H9 (cell line): ENCODE measurements at regions not wholly inside any gene's neighbourhood (a gene's known extent, or its start where the extent isn't known, plus 50 kb on each side); places are given as distances from the start of the nearest gene placed in this dataset.

Experiments
- DNase-seq: peaks from one replicate; pipeline ENCODE4 v3.0.0-alpha.2; 2017
- H2AFZ ChIP-seq: one replicate; pipeline ENCODE4 v1.6.1; 2013; ENCODE audit warnings: mild to moderate bottlenecking, low read length, control low read depth, moderate library complexity
- H2AK5ac ChIP-seq: 2 replicates; pipeline ENCODE4 v1.6.1; 2013; ENCODE audit warnings: low read length, control low read depth, mixed read lengths; ENCODE audit not compliant: insufficient read length
- H2BK120ac ChIP-seq: one replicate; pipeline ENCODE4 v1.6.1; 2013; ENCODE audit warnings: low read depth, mild to moderate bottlenecking, low read length, control low read depth, inconsistent platforms; ENCODE audit not compliant: poor library complexity, severe bottlenecking
- H2BK12ac ChIP-seq: 2 replicates; pipeline ENCODE4 v1.6.1; 2013; ENCODE audit warnings: low read length, control low read depth, mixed read lengths, low read depth; ENCODE audit not compliant: insufficient read length
- H2BK15ac ChIP-seq: 2 replicates; pipeline ENCODE4 v1.6.1; 2013; ENCODE audit warnings: low read depth, low read length, control low read depth
- H2BK20ac ChIP-seq: one replicate; pipeline ENCODE4 v1.6.1; 2013; ENCODE audit warnings: low read depth, mild to moderate bottlenecking, low read length, control low read depth, inconsistent platforms; ENCODE audit not compliant: poor library complexity, severe bottlenecking
- H2BK5ac ChIP-seq: 2 replicates; pipeline ENCODE4 v1.6.1; 2013; ENCODE audit warnings: low read length, control low read depth, mixed read lengths; ENCODE audit not compliant: insufficient read length
- H3K14ac ChIP-seq: 2 replicates; pipeline ENCODE4 v1.6.1; 2013; ENCODE audit warnings: low read length, control low read depth; ENCODE audit not compliant: insufficient read depth
- H3K18ac ChIP-seq: 2 replicates; pipeline ENCODE4 v1.6.1; 2013; ENCODE audit warnings: low read depth, mild to moderate bottlenecking, mixed read lengths, low read length, control low read depth; ENCODE audit not compliant: insufficient read length
- H3K23ac ChIP-seq: 2 replicates; pipeline ENCODE4 v1.6.1; 2013; ENCODE audit warnings: low read length, control low read depth, mixed read lengths, low read depth; ENCODE audit not compliant: insufficient read length
- H3K23me2 ChIP-seq: 2 replicates; pipeline ENCODE4 v1.6.1; 2013; ENCODE audit warnings: low read depth, mild to moderate bottlenecking, mixed read lengths, low read length, control low read depth; ENCODE audit not compliant: insufficient read length, poor library complexity, severe bottlenecking
- H3K27ac ChIP-seq: 2 replicates; pipeline ENCODE4 v1.5.1; 2013; ENCODE audit warnings: low read length, control low read depth, mixed read lengths, low read depth; ENCODE audit not compliant: insufficient read length
- H3K27me3 ChIP-seq: 2 replicates; pipeline ENCODE4 v1.6.1; 2013; ENCODE audit warnings: low read length, control low read depth, inconsistent platforms; ENCODE audit not compliant: insufficient read depth
- H3K4ac ChIP-seq: 2 replicates; pipeline ENCODE4 v1.6.1; 2013; ENCODE audit warnings: low read depth, mild to moderate bottlenecking, control low read depth, inconsistent platforms, low read length, moderate library complexity
- H3K4me1 ChIP-seq: 2 replicates; pipeline ENCODE4 v1.6.1; 2013; ENCODE audit warnings: low read length, control low read depth, inconsistent platforms; ENCODE audit not compliant: insufficient read depth
- H3K4me2 ChIP-seq: 2 replicates; pipeline ENCODE4 v1.6.1; 2013; ENCODE audit warnings: low read length, control low read depth, mixed read lengths; ENCODE audit not compliant: insufficient read length, insufficient read depth
- H3K56ac ChIP-seq: 2 replicates; pipeline ENCODE4 v1.6.1; 2013; ENCODE audit warnings: low read depth, mild to moderate bottlenecking, mixed read lengths, low read length, control low read depth; ENCODE audit not compliant: insufficient read length
- H3K79me1 ChIP-seq: 2 replicates; pipeline ENCODE4 v1.6.1; 2013; ENCODE audit warnings: low read depth, mild to moderate bottlenecking, moderate library complexity, low read length, control low read depth, inconsistent platforms; ENCODE audit not compliant: insufficient read depth, poor library complexity, severe bottlenecking
- H3K79me2 ChIP-seq: 2 replicates; pipeline ENCODE4 v1.6.1; 2013; ENCODE audit warnings: low read length, control low read depth, inconsistent platforms; ENCODE audit not compliant: insufficient read depth
- H3K9ac ChIP-seq: 2 replicates; pipeline ENCODE4 v1.6.1; 2013; ENCODE audit warnings: low read length, control low read depth, mixed read lengths; ENCODE audit not compliant: insufficient read length; ENCODE audit errors: extremely low read depth
- H3K9me3 ChIP-seq: one replicate; pipeline ENCODE4 v1.6.1; 2013; ENCODE audit warnings: low read depth, low read length, inconsistent platforms; ENCODE audit not compliant: control insufficient read depth
- H3T11ph ChIP-seq: one replicate; pipeline ENCODE4 v1.6.1; 2013; ENCODE audit warnings: mild to moderate bottlenecking, low read length, control low read depth, inconsistent platforms
- H4K20me1 ChIP-seq: one replicate; pipeline ENCODE4 v1.6.1; 2013; ENCODE audit not compliant: control insufficient read depth, insufficient read length, insufficient read depth
- H4K5ac ChIP-seq: 2 replicates; pipeline ENCODE4 v1.6.1; 2013; ENCODE audit warnings: low read depth, mild to moderate bottlenecking, mixed read lengths, low read length, control low read depth; ENCODE audit not compliant: insufficient read length
- H4K8ac ChIP-seq: replicated peaks from 2 replicates; pipeline ENCODE4 v1.6.1; 2013; ENCODE audit warnings: low read length, control low read depth, mixed read lengths, low read depth; ENCODE audit not compliant: insufficient read length
- H4K91ac ChIP-seq: 2 replicates; pipeline ENCODE4 v1.6.1; 2013; ENCODE audit warnings: low read depth, mild to moderate bottlenecking, moderate library complexity, mixed read lengths, low read length, control low read depth; ENCODE audit not compliant: insufficient read length
- H3K27ac Mint-ChIP-seq, 3 experiments: 2 replicates in 2 of 3; 3 replicates in 1 of 3; pipeline ENCODE4 v1.8.0; 2020 to 2021; ENCODE audit warnings: mixed read lengths in 3 of 3, mild to moderate bottlenecking in 1 of 3, moderate library complexity in 1 of 3
- H3K27me3 Mint-ChIP-seq: 2 replicates; pipeline ENCODE4 v1.8.0; 2021; ENCODE audit warnings: low read depth, mild to moderate bottlenecking, moderate library complexity, mixed read lengths
- H3K36me3 Mint-ChIP-seq, 3 experiments: 2 replicates in 2 of 3; 3 replicates in 1 of 3; pipeline ENCODE4 v1.8.0; 2020 to 2021; ENCODE audit warnings: low read depth in 3 of 3, mixed read lengths in 3 of 3; ENCODE audit not compliant: insufficient read depth in 1 of 3
- H3K4me1 Mint-ChIP-seq, 2 experiments: 2 replicates each; pipeline ENCODE4 v1.8.0; 2020; ENCODE audit warnings: mixed read lengths in 2 of 2
- H3K4me3 Mint-ChIP-seq, 2 experiments: 2 replicates in 1 of 2; 3 replicates in 1 of 2; pipeline ENCODE4 v1.8.0; 2020 to 2021; ENCODE audit warnings: mild to moderate bottlenecking in 2 of 2, mixed read lengths in 2 of 2, moderate library complexity in 1 of 2
- H3K9me3 Mint-ChIP-seq, 2 experiments: 2 replicates in 1 of 2; 3 replicates in 1 of 2; pipeline ENCODE4 v1.8.0; 2020; ENCODE audit warnings: mild to moderate bottlenecking in 2 of 2, mixed read lengths in 2 of 2, moderate library complexity in 1 of 2
- CTCF ChIP-seq: fragments of 200-600 bp; sonication (generic); conservative IDR thresholded peaks from 3 replicates; pipeline ENCODE4 v1.8.0; 2021; ENCODE audit warnings: antibody characterized with exemption, mild to moderate bottlenecking
- WGBS: extraction: QIAGEN DNeasy Blood & Tissue Kit; methylation state at CpG from one replicate; pipeline ENCODE4 v1.1.7; 2013; ENCODE audit warnings: missing lambda C conversion rate, low lambda C conversion rate, mixed read lengths; ENCODE audit not compliant: insufficient read length; ENCODE audit errors: extremely low coverage; 5-methylcytosine and 5-hydroxymethylcytosine counted together

- Histone ChIP-seq H3K56ac (no peak overlapping the region), H4K91ac (no peak overlapping the region), H4K20me1 (no peaks in the 10 kb centered on the region), H2BK15ac (no peak overlapping the region), H3K4me1 (peaks cover 6% of the 10 kb centered on the region; the same call in 1 of the 2 replicates), H4K5ac (no peak overlapping the region), H3K9me3 (no peaks in the 10 kb centered on the region), H2BK5ac (no peak overlapping the region), H2AK5ac (no peak overlapping the region), H3K23ac (no peak overlapping the region), H2AFZ (no peak overlapping the region), H2BK20ac (no peak overlapping the region), H4K8ac (no peak overlapping the region), H3K79me1 (no peaks in the 10 kb centered on the region), H3T11ph (no peak overlapping the region), H2BK120ac (no peak overlapping the region), H3K4ac (no peak overlapping the region), H3K4me2 (no peak overlapping the region), H3K27me3 (no peaks in the 10 kb centered on the region), H3K27ac (no peak overlapping the region), H3K18ac (no peak overlapping the region), H2BK12ac (no peak overlapping the region), H3K9ac (no peak overlapping the region), H3K14ac (no peak overlapping the region), H3K79me2 (no peaks in the 10 kb centered on the region), H3K23me2 (no peaks in the 10 kb centered on the region)
- Mint-ChIP-seq H3K36me3 (peaks cover 4 to 13% (median 11%) of the 10 kb centered on the region in 3 experiments; a peak in 5 of 7 replicates), H3K4me1 (peaks cover 18 to 26% of the 10 kb centered on the region in 2 experiments), H3K27me3 (peaks cover 3% of the 10 kb centered on the region; the same call in 1 of the 2 replicates), H3K27ac (no peak overlapping the region), H3K9me3 (peaks cover 11 to 15% of the 10 kb centered on the region in 2 experiments), H3K4me3 (no peak overlapping the region)
- no CpG with 5 or more reads among the region's 3 CpGs for WGBS
- DNase-seq = no peak
- TF ChIP-seq CTCF = no peak
Observed at GRCh38 chr20:51255417-51255816, 232.5 kb upstream of the KCNG1 start.
